Mesendoderm (in vitro differentiated cells): ENCODE measurements at regions not wholly inside any gene's neighbourhood (a gene's known extent, or its start where the extent isn't known, plus 50 kb on each side); places are given as distances from the start of the nearest gene placed in this dataset.

Source experiments
- DNase-seq: peaks from one replicate; pipeline ENCODE4 v3.0.0; 2013
- H2AK5ac ChIP-seq: 2 replicates; pipeline ENCODE4 v1.6.1; 2013; ENCODE audit warnings: low read length, inconsistent platforms
- H2BK120ac ChIP-seq: 2 replicates; pipeline ENCODE4 v1.6.1; 2013; ENCODE audit warnings: low read depth, mild to moderate bottlenecking, low read length, moderate library complexity, mixed read lengths
- H2BK15ac ChIP-seq: replicated peaks from 2 replicates; pipeline ENCODE4 v1.6.1; 2013; ENCODE audit warnings: low read depth, mild to moderate bottlenecking, moderate library complexity
- H2BK5ac ChIP-seq: 2 replicates; pipeline ENCODE4 v1.6.1; 2013; ENCODE audit warnings: low read length, inconsistent platforms
- H3K18ac ChIP-seq: 2 replicates; pipeline ENCODE4 v1.6.1; 2013; ENCODE audit warnings: mild to moderate bottlenecking, low read length, mixed read lengths
- H3K23ac ChIP-seq: one replicate; pipeline ENCODE4 v1.6.1; 2013; ENCODE audit warnings: low read length
- H3K27ac ChIP-seq: 2 replicates; pipeline ENCODE4 v1.5.1; 2013; ENCODE audit warnings: low read depth, mild to moderate bottlenecking, inconsistent platforms, low read length, moderate library complexity
- H3K27me3 ChIP-seq: 2 replicates; pipeline ENCODE4 v1.6.1; 2013; ENCODE audit warnings: low read length, control low read depth, mild to moderate bottlenecking, inconsistent platforms; ENCODE audit not compliant: insufficient read depth, poor library complexity
- H3K36me3 ChIP-seq: 2 replicates; pipeline ENCODE4 v1.6.1; 2013; ENCODE audit warnings: low read length, inconsistent platforms; ENCODE audit not compliant: control insufficient read depth, insufficient read depth
- H3K4ac ChIP-seq: one replicate; pipeline ENCODE4 v1.6.1; 2013; ENCODE audit warnings: low read depth, mild to moderate bottlenecking, low read length, moderate library complexity
- H3K4me1 ChIP-seq: 2 replicates; pipeline ENCODE4 v1.6.1; 2013; ENCODE audit warnings: low read depth, low read length, inconsistent platforms; ENCODE audit not compliant: control insufficient read depth
- H3K4me2 ChIP-seq: 2 replicates; pipeline ENCODE4 v1.6.1; 2013; ENCODE audit warnings: low read length
- H3K4me3 ChIP-seq: 2 replicates; pipeline ENCODE4 v1.5.1; 2013; ENCODE audit warnings: mild to moderate bottlenecking, low read length
- H3K56ac ChIP-seq: one replicate; pipeline ENCODE4 v1.6.1; 2013; ENCODE audit warnings: low read length
- H3K79me1 ChIP-seq: 2 replicates; pipeline ENCODE4 v1.6.1; 2013; ENCODE audit warnings: low read length, inconsistent platforms
- H3K79me2 ChIP-seq: 2 replicates; pipeline ENCODE4 v1.6.1; 2013; ENCODE audit warnings: mild to moderate bottlenecking, low read length; ENCODE audit not compliant: control insufficient read depth, insufficient read depth
- H3K9ac ChIP-seq: 2 replicates; pipeline ENCODE4 v1.6.1; 2013; ENCODE audit warnings: low read length, inconsistent platforms
- H4K5ac ChIP-seq: one replicate; pipeline ENCODE4 v1.6.1; 2013; ENCODE audit warnings: low read length
- H4K8ac ChIP-seq: one replicate; pipeline ENCODE4 v1.6.1; 2013; ENCODE audit warnings: low read depth, mild to moderate bottlenecking, control low read depth, low read length, moderate library complexity
- WGBS: extraction: QIAGEN DNeasy Blood & Tissue Kit; methylation state at CpG from one replicate; pipeline ENCODE4 v1.1.7; 2013; ENCODE audit warnings: low lambda C conversion rate, missing lambda C conversion rate; ENCODE audit not compliant: insufficient coverage; ENCODE audit errors: extremely low coverage; 5-methylcytosine and 5-hydroxymethylcytosine counted together

- no peak overlapping the region for H4K5ac ChIP-seq
- no peak overlapping the region for H3K56ac ChIP-seq
- H3K27ac ChIP-seq = no peak overlapping the region
- H3K18ac ChIP-seq = no peak overlapping the region
- no peak overlapping the region for H4K8ac ChIP-seq
- H3K79me2 ChIP-seq = no peaks in the 10 kb centered on the region
- H2BK15ac ChIP-seq = no peak overlapping the region
- no peak overlapping the region for H2BK5ac ChIP-seq
- H2BK120ac ChIP-seq = no peak overlapping the region
- H3K4me2 ChIP-seq = no peak overlapping the region
- H3K23ac ChIP-seq = no peak overlapping the region
- no peak overlapping the region for H3K4me3 ChIP-seq
- H2AK5ac ChIP-seq = no peak overlapping the region
- no CpG with 5 or more reads among the region's 1 CpG for WGBS
- H3K9ac ChIP-seq = no peak overlapping the region
- H3K4me1 ChIP-seq = no peaks in the 10 kb centered on the region
- no peak for DNase-seq
- H3K27me3 ChIP-seq = no peaks in the 10 kb centered on the region
- no peak overlapping the region for H3K4ac ChIP-seq
- H3K36me3 ChIP-seq = no peaks in the 10 kb centered on the region
- no peaks in the 10 kb centered on the region for H3K79me1 ChIP-seq
Measured at GRCh38 chr10:123471811-123472210, 194.3 kb upstream of the GPR26 start.

- peak; percentile 88 for DNase-seq
- no peaks in the 10 kb centered on the region for H3K27me3 ChIP-seq
- no peak overlapping the region for H3K23ac ChIP-seq
- no peak overlapping the region for H3K27ac ChIP-seq
- no peak overlapping the region for H4K5ac ChIP-seq
- no peaks in the 10 kb centered on the region for H3K79me1 ChIP-seq
- H3K18ac ChIP-seq = no peak overlapping the region
- H3K4ac ChIP-seq = no peak overlapping the region
- H3K79me2 ChIP-seq = no peaks in the 10 kb centered on the region
- no peak overlapping the region for H2BK120ac ChIP-seq
- H4K8ac ChIP-seq = no peak overlapping the region
- H3K36me3 ChIP-seq = no peaks in the 10 kb centered on the region
- no peak overlapping the region for H2AK5ac ChIP-seq
- H3K4me1 ChIP-seq = no peaks in the 10 kb centered on the region
- WGBS = no CpG with 5 or more reads among the region's 9 CpGs
- no peak overlapping the region for H3K4me3 ChIP-seq
- H3K56ac ChIP-seq = no peak overlapping the region
- no peak overlapping the region for H2BK5ac ChIP-seq
- H2BK15ac ChIP-seq = no peak overlapping the region
- H3K4me2 ChIP-seq = no peak overlapping the region
- H3K9ac ChIP-seq = no peak overlapping the region
Measured at GRCh38 chr10:123472606-123473005, 193.5 kb upstream of the GPR26 start.

- Histone ChIP-seq H3K4me3 (no peak overlapping the region), H2BK5ac (no peak overlapping the region), H3K23ac (no peak overlapping the region), H3K79me1 (no peaks in the 10 kb centered on the region), H2BK15ac (no peak overlapping the region), H3K9ac (no peak overlapping the region), H3K4me2 (no peak overlapping the region), H3K79me2 (no peaks in the 10 kb centered on the region), H3K18ac (no peak overlapping the region), H4K8ac (no peak overlapping the region), H2AK5ac (no peak overlapping the region), H3K36me3 (no peaks in the 10 kb centered on the region), H3K4me1 (no peaks in the 10 kb centered on the region), H3K4ac (no peak overlapping the region), H3K27me3 (no peaks in the 10 kb centered on the region), H4K5ac (no peak overlapping the region), H3K27ac (no peak overlapping the region), H2BK120ac (no peak overlapping the region), H3K56ac (no peak overlapping the region)
- DNase-seq = no peak
- WGBS = no CpG with 5 or more reads among the region's 4 CpGs
Measured at GRCh38 chr10:123474700-123475099, 191.5 kb upstream of the GPR26 start.

- no peak overlapping the region for H3K18ac ChIP-seq
- no peak overlapping the region for H2AK5ac ChIP-seq
- no CpG with 5 or more reads among the region's 2 CpGs for WGBS
- no peak overlapping the region for H4K8ac ChIP-seq
- H3K4me2 ChIP-seq = no peak overlapping the region
- H3K27me3 ChIP-seq = no peaks in the 10 kb centered on the region
- no peaks in the 10 kb centered on the region for H3K4me1 ChIP-seq
- no peaks in the 10 kb centered on the region for H3K36me3 ChIP-seq
- H3K79me2 ChIP-seq = no peaks in the 10 kb centered on the region
- H3K4me3 ChIP-seq = no peak overlapping the region
- H3K27ac ChIP-seq = no peak overlapping the region
- H3K56ac ChIP-seq = no peak overlapping the region
- no peak overlapping the region for H2BK5ac ChIP-seq
- no peak overlapping the region for H2BK120ac ChIP-seq
- no peak overlapping the region for H2BK15ac ChIP-seq
- no peak overlapping the region for H3K4ac ChIP-seq
- no peaks in the 10 kb centered on the region for H3K79me1 ChIP-seq
- DNase-seq = no peak
- no peak overlapping the region for H3K23ac ChIP-seq
- H3K9ac ChIP-seq = no peak overlapping the region
- no peak overlapping the region for H4K5ac ChIP-seq
Measured at GRCh38 chr10:123475466-123475865, 190.7 kb upstream of the GPR26 start.

- WGBS = no CpG with 5 or more reads among the region's 2 CpGs
- H4K8ac ChIP-seq = no peak overlapping the region
- no peaks in the 10 kb centered on the region for H3K4me1 ChIP-seq
- H3K4ac ChIP-seq = no peak overlapping the region
- no peak overlapping the region for H3K18ac ChIP-seq
- no peaks in the 10 kb centered on the region for H3K27me3 ChIP-seq
- H3K4me3 ChIP-seq = no peak overlapping the region
- no peak overlapping the region for H2BK120ac ChIP-seq
- no peak overlapping the region for H2AK5ac ChIP-seq
- no peak overlapping the region for H2BK15ac ChIP-seq
- H3K79me2 ChIP-seq = no peaks in the 10 kb centered on the region
- no peak for DNase-seq
- no peak overlapping the region for H3K9ac ChIP-seq
- H3K56ac ChIP-seq = no peak overlapping the region
- H3K4me2 ChIP-seq = no peak overlapping the region
- H3K36me3 ChIP-seq = no peaks in the 10 kb centered on the region
- no peak overlapping the region for H3K23ac ChIP-seq
- no peak overlapping the region for H2BK5ac ChIP-seq
- H3K79me1 ChIP-seq = no peaks in the 10 kb centered on the region
- H4K5ac ChIP-seq = no peak overlapping the region
- H3K27ac ChIP-seq = no peak overlapping the region
Measured at GRCh38 chr10:123478116-123478515, 188.0 kb upstream of the GPR26 start.

- no peak for DNase-seq
- no peak overlapping the region for H4K8ac ChIP-seq
- H4K5ac ChIP-seq = no peak overlapping the region
- H3K4me2 ChIP-seq = no peak overlapping the region
- H3K56ac ChIP-seq = no peak overlapping the region
- no peak overlapping the region for H3K18ac ChIP-seq
- no peak overlapping the region for H2BK5ac ChIP-seq
- no peak overlapping the region for H3K27ac ChIP-seq
- H3K4ac ChIP-seq = no peak overlapping the region
- H3K27me3 ChIP-seq = no peaks in the 10 kb centered on the region
- H3K9ac ChIP-seq = no peak overlapping the region
- H2BK15ac ChIP-seq = no peak overlapping the region
- no peak overlapping the region for H2AK5ac ChIP-seq
- no peak overlapping the region for H3K23ac ChIP-seq
- no peaks in the 10 kb centered on the region for H3K36me3 ChIP-seq
- no peaks in the 10 kb centered on the region for H3K79me2 ChIP-seq
- H2BK120ac ChIP-seq = no peak overlapping the region
- H3K4me3 ChIP-seq = no peak overlapping the region
- no peaks in the 10 kb centered on the region for H3K4me1 ChIP-seq
- no CpG with 5 or more reads among the region's 4 CpGs for WGBS
- no peaks in the 10 kb centered on the region for H3K79me1 ChIP-seq
Measured at GRCh38 chr10:123479640-123480039, 186.5 kb upstream of the GPR26 start.
